IMR-90 (cell line): ENCODE measurements at regions not wholly inside any gene's neighbourhood (a gene's known extent, or its start where the extent isn't known, plus 50 kb on each side); places are given as distances from the start of the nearest gene placed in this dataset.

Experiments used
- CHD1 ChIP-seq: IDR thresholded peaks from 2 replicates; pipeline ENCODE4 v1.6.1; 2012; ENCODE audit warnings: low read depth, low read length, improper control_type of control experiment
- CTCF ChIP-seq: conservative IDR thresholded peaks from 2 replicates; pipeline ENCODE4 v1.5.1; 2012; ENCODE audit warnings: mild to moderate bottlenecking, low read depth, low read length, improper control_type of control experiment
- ELK1 ChIP-seq: fragments of 150-350 bp; IDR thresholded peaks from 2 replicates; pipeline ENCODE4 v1.6.1; 2016; ENCODE audit warnings: low read depth, mild to moderate bottlenecking, low read length, moderate library complexity, borderline replicate concordance
- MAFK ChIP-seq: IDR thresholded peaks from 2 replicates; pipeline ENCODE4 v1.6.1; 2012; ENCODE audit warnings: low read depth, low read length, improper control_type of control experiment
- MAZ ChIP-seq: IDR thresholded peaks from 2 replicates; pipeline ENCODE4 v1.6.1; 2012; ENCODE audit warnings: low read depth, mild to moderate bottlenecking, low read length, improper control_type of control experiment, moderate library complexity, borderline replicate concordance
- POLR2A ChIP-seq: IDR thresholded peaks from 2 replicates; pipeline ENCODE4 v1.6.1; 2012; ENCODE audit warnings: mild to moderate bottlenecking, low read depth, low read length
- RAD21 ChIP-seq: IDR thresholded peaks from 2 replicates; pipeline ENCODE4 v1.6.1; 2012; ENCODE audit warnings: low read length, improper control_type of control experiment
- RCOR1 ChIP-seq: IDR thresholded peaks from 2 replicates; pipeline ENCODE4 v1.6.1; 2012; ENCODE audit warnings: mild to moderate bottlenecking, low read length, improper control_type of control experiment; ENCODE audit not compliant: insufficient replicate concordance
- RFX5 ChIP-seq: IDR thresholded peaks from 2 replicates; pipeline ENCODE4 v1.8.0; 2012; ENCODE audit warnings: low read depth, mild to moderate bottlenecking, low read length, moderate library complexity
- SMC3 ChIP-seq: fragments of 150-350 bp; IDR thresholded peaks from 2 replicates; pipeline ENCODE4 v1.6.1; 2016; ENCODE audit warnings: low read depth, mild to moderate bottlenecking, antibody characterized with exemption, low read length, moderate library complexity
- USF2 ChIP-seq: fragments of 150-350 bp; IDR thresholded peaks from 2 replicates; pipeline ENCODE4 v1.6.1; 2017; ENCODE audit warnings: mild to moderate bottlenecking, antibody characterized with exemption, low read length, low read depth

- TF ChIP-seq RAD21 (no peak), RCOR1 (no peak), CHD1 (no peak), POLR2A (no peak), CTCF (no peak), RFX5 (no peak), ELK1 (no peak), MAFK (no peak), SMC3 (no peak), USF2 (no peak), MAZ (no peak)
These were observed 230.9 kb upstream of the DDHD1 start for GRCh38 chr14:53384073-53384472.
